ENCODE measurements at regions not wholly inside any gene's neighbourhood (a gene's known extent, or its start where the extent isn't known, plus 50 kb on each side); places are given as distances from the start of the nearest gene placed in this dataset.

DNA sequence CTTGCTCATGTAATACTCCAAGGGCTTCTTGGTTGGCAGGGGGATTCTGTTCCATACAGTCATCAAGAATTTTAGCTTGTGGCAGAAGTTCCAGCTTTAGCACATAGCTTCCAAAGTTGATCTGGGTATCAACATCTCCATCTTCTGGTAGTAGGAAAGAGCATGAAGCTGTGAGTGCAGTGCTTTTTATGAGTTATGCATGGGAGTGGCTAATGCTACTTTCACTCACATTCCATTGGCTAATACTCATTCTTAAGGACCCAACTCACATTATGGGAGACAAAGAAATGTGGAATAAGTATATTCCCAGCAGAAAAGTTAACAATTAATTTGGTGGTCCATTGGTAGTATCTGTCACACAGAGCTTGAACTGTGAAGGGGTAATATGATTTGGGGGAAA lies 194.2 kb upstream of the CHD1 start:
- Histone ChIP-seq H3K9ac (ENCODE audit: low read depth in 2 of 2, low read length in 2 of 2) (no peak overlapping the region), H3K27ac (no peak overlapping the region), H3K36me3 (no peaks in the 10 kb centered on the region), H3K4me3 (no peak overlapping the region), H3K27me3 (no peaks in the 10 kb centered on the region), H3K9me3 (no peaks in the 10 kb centered on the region), H3K4me1 (no peaks in the 10 kb centered on the region)
- TF ChIP-seq, protein P1, sequence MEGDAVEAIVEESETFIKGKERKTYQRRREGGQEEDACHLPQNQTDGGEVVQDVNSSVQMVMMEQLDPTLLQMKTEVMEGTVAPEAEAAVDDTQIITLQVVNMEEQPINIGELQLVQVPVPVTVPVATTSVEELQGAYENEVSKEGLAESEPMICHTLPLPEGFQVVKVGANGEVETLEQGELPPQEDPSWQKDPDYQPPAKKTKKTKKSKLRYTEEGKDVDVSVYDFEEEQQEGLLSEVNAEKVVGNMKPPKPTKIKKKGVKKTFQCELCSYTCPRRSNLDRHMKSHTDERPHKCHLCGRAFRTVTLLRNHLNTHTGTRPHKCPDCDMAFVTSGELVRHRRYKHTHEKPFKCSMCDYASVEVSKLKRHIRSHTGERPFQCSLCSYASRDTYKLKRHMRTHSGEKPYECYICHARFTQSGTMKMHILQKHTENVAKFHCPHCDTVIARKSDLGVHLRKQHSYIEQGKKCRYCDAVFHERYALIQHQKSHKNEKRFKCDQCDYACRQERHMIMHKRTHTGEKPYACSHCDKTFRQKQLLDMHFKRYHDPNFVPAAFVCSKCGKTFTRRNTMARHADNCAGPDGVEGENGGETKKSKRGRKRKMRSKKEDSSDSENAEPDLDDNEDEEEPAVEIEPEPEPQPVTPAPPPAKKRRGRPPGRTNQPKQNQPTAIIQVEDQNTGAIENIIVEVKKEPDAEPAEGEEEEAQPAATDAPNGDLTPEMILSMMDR (IDR thresholded peaks at IDR 0.05) = no peak
- DNase-seq = no peak
- intact Hi-C loops (cut with DNase I) = no loop called here

DNA sequence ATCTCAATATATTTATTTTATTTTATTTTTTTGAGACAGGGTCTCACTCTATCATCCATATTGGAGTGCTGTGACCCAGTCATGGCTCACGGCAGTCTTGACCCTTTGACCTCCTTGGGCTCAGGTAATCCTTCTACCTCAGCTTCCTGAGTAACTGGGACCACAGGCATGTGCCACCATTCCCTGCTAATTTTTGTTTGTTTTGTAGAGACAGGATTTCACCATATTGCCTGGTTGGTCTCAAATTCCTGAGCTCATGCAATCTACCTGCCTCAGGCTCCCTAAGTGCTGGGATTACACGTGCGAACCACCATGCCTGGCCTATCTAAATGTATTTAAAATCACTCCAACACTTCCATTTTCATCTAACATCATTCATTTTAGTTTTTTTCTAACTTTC lies 190.5 kb upstream of the CHD1 start:
- Histone ChIP-seq H3K9me3 (no peaks in the 10 kb centered on the region), H3K27ac (no peak overlapping the region), H3K4me3 (no peak overlapping the region), H3K9ac (ENCODE audit: low read depth in 2 of 2, low read length in 2 of 2) (no peak overlapping the region), H3K4me1 (no peaks in the 10 kb centered on the region), H3K36me3 (no peaks in the 10 kb centered on the region), H3K27me3 (no peaks in the 10 kb centered on the region)
- intact Hi-C loops (cut with DNase I) = no loop called here
- TF ChIP-seq, protein P1 (IDR thresholded peaks at IDR 0.05) = no peak
- DNase-seq = no peak

DNA sequence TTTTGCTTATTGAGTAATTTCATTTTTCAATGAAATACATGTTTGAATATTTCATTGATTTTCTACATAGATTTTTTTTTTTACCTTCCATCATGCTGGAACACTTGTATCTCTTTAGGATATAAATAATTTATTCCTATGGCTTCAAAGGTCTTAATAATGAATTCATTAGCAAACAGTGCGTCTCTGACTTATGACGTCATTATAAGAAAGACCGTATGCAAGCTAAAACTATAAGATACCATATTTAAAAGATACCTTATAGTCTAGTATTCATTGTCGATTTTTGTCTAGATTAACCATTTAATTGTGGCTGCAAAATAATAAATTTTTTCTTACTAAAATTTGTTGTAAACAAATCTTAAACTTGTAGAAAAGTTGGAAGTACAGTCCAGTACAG lies 187.7 kb upstream of the CHD1 start:
- Histone ChIP-seq H3K9ac (ENCODE audit: low read depth in 2 of 2, low read length in 2 of 2) (no peak overlapping the region), H3K27me3 (no peaks in the 10 kb centered on the region), H3K9me3 (no peaks in the 10 kb centered on the region), H3K36me3 (no peaks in the 10 kb centered on the region), H3K4me3 (no peak overlapping the region), H3K27ac (no peak overlapping the region), H3K4me1 (no peaks in the 10 kb centered on the region)
- intact Hi-C loops (cut with DNase I) = no loop called here
- TF ChIP-seq, protein P1 (IDR thresholded peaks at IDR 0.05) = no peak
- DNase-seq = no peak

DNA sequence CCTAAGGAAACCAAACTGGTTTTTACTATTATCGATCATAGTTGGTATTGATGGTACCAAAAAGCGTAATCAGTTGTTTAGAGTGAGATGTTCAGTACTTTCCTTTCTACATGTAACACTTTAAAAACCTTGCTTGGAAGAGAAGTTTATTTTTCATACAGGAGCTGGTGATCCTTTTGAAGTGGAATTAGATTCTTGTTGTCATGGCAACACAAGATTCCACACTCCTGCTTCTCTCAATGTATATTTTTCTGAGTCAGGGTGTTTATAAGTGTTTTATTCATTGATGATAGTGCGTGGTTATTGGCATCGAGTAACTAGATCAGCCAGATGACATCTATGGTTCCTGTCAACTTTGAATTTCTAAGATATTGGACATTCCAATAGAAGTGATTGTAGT lies 181.1 kb upstream of the CHD1 start:
- H3K36me3 ChIP-seq = no peaks in the 10 kb centered on the region
- H3K9ac ChIP-seq (ENCODE audit: low read depth in 2 of 2, low read length in 2 of 2) = no peak overlapping the region
- TF ChIP-seq, protein P1 (IDR thresholded peaks at IDR 0.05) = no peak
- H3K27ac ChIP-seq = no peak overlapping the region
- H3K4me1 ChIP-seq = no peaks in the 10 kb centered on the region
- DNase-seq = no peak
- intact Hi-C loops (cut with DNase I) = no loop called here
- H3K27me3 ChIP-seq = no peaks in the 10 kb centered on the region
- no peak overlapping the region for H3K4me3 ChIP-seq
- no peaks in the 10 kb centered on the region for H3K9me3 ChIP-seq

DNA sequence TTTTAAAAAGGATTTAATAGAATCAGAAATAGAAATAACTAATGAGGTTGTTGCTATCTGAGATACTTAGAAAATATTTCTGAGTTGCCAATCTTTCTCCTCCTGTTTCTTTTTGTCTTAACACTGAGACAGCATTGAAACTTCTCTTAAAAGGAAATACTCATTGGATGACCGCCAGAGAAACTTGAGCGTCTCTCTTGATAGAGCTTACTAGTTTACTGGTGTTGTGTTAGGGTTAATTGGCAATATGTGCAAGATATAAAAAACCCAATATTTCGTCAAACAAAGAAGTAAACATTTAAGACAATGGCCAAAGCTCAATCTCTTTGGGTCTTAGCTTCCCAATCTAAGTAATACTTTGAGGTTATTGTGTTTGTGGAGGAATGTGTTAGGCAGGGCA lies 176.4 kb upstream of the CHD1 start:
- no peak for DNase-seq
- H3K27me3 ChIP-seq = no peaks in the 10 kb centered on the region
- H3K27ac ChIP-seq = no peak overlapping the region
- no peaks in the 10 kb centered on the region for H3K4me1 ChIP-seq
- H3K9ac ChIP-seq (ENCODE audit: low read depth in 2 of 2, low read length in 2 of 2) = no peak overlapping the region
- no peaks in the 10 kb centered on the region for H3K9me3 ChIP-seq
- no peak overlapping the region for H3K4me3 ChIP-seq
- intact Hi-C loops (cut with DNase I) = no loop called here
- H3K36me3 ChIP-seq = no peaks in the 10 kb centered on the region
- TF ChIP-seq, protein P1 (IDR thresholded peaks at IDR 0.05) = no peak
